BJ (cell line): ENCODE measurements at regions not wholly inside any gene's neighbourhood (a gene's known extent, or its start where the extent isn't known, plus 50 kb on each side); places are given as distances from the start of the nearest gene placed in this dataset.

ENCODE experiments used
- CTCF ChIA-PET: fragments of 350-600 bp; formaldehyde crosslinking; extraction: SDS; loops from one replicate; lab custom pipeline; 2021; ENCODE audit warnings: antibody characterized with exemption, inconsistent platforms; lab: Yijun Ruan, JAX
- POLR2A ChIA-PET: fragments of 300-600 bp; sonication (Branson Sonifier 250); formaldehyde crosslinking; extraction: SDS; loops from one replicate; lab custom pipeline; 2021; ENCODE audit warnings: antibody characterized with exemption; lab: Charles Lee
- DNase-seq: peaks from one replicate; pipeline ENCODE4 v3.0.0-alpha.2; 2011; ENCODE audit warnings: low read depth
- H3K27me3 ChIP-seq: 2 replicates; pipeline ENCODE4 v1.6.0; 2011; ENCODE audit warnings: low read length; ENCODE audit not compliant: control insufficient read depth, insufficient read depth
- H3K36me3 ChIP-seq: 2 replicates; pipeline ENCODE4 v1.5.1; 2011; ENCODE audit warnings: low read length; ENCODE audit not compliant: control insufficient read depth, insufficient read depth
- H3K4me3 ChIP-seq: 2 replicates; pipeline ENCODE4 v1.5.1; 2011; ENCODE audit warnings: low read depth, mild to moderate bottlenecking, control low read depth, low read length
- TF ChIP-seq, protein P1 (sequence below): IDR thresholded peaks from 2 replicates; pipeline ENCODE4 v1.5.1; 2011; ENCODE audit warnings: low read depth, mild to moderate bottlenecking, control low read depth, inconsistent platforms, low read length, moderate library complexity; ENCODE audit not compliant: insufficient read depth

DNA sequence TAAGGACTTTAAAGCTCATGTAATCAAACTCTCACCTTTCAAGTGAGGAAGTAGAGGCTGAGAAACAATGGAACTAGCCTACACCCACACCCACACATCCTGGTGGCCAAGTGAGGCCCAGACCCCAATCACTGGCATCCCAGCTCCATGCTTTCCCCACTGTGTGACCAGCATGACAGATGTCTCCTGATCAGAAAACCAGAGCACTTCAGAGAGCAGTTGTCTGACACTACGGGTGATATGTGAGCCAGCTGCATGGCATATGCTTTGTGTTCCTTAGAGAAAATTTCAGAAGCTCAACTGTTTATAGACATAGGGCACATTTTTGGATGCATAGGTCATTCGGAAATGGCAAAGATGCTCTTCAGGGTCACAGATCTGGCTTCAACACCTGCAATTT, 315.2 kb downstream of the NDFIP2 start:
- no peak for DNase-seq
- Histone ChIP-seq H3K4me3 (no peak overlapping the region), H3K36me3 (no peaks in the 10 kb centered on the region), H3K27me3 (no peaks in the 10 kb centered on the region)
- POLR2A ChIA-PET: no interaction called here
- TF ChIP-seq, protein P1, sequence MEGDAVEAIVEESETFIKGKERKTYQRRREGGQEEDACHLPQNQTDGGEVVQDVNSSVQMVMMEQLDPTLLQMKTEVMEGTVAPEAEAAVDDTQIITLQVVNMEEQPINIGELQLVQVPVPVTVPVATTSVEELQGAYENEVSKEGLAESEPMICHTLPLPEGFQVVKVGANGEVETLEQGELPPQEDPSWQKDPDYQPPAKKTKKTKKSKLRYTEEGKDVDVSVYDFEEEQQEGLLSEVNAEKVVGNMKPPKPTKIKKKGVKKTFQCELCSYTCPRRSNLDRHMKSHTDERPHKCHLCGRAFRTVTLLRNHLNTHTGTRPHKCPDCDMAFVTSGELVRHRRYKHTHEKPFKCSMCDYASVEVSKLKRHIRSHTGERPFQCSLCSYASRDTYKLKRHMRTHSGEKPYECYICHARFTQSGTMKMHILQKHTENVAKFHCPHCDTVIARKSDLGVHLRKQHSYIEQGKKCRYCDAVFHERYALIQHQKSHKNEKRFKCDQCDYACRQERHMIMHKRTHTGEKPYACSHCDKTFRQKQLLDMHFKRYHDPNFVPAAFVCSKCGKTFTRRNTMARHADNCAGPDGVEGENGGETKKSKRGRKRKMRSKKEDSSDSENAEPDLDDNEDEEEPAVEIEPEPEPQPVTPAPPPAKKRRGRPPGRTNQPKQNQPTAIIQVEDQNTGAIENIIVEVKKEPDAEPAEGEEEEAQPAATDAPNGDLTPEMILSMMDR: no peak
- CTCF ChIA-PET: interaction anchor here (1.1 kb wide), 1 partner anchor 15 kb away, joined by 3 read pairs; no protein-coding TSS in a partner anchor

DNA sequence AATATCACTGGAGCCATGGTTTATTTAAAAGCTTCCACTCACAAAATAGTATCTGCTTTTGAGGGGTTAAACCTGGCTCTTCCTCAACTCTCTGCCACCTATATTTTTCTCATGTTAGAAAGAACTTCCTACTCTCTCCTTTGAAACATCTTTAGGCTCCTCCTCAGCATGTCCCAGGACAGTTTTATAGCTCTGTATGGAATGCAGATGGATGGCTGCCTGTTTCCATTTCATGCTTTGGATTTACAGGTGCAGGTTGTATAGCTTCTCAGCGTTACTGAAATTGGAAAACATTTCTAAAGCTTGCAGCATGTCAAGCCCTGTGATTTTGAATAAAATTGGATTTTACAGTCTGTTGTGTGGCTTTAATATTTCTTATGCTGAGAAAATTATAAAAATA, 314.0 kb downstream of the NDFIP2 start:
- TF ChIP-seq, protein P1: no peak
- ChIA-PET POLR2A (no interaction called here), CTCF (interaction anchor here (0.7 kb wide), 1 partner anchor 19 kb away, joined by 3 read pairs; no protein-coding TSS in a partner anchor)
- Histone ChIP-seq H3K27me3 (no peaks in the 10 kb centered on the region), H3K36me3 (no peaks in the 10 kb centered on the region), H3K4me3 (no peak overlapping the region)
- no peak for DNase-seq

DNA sequence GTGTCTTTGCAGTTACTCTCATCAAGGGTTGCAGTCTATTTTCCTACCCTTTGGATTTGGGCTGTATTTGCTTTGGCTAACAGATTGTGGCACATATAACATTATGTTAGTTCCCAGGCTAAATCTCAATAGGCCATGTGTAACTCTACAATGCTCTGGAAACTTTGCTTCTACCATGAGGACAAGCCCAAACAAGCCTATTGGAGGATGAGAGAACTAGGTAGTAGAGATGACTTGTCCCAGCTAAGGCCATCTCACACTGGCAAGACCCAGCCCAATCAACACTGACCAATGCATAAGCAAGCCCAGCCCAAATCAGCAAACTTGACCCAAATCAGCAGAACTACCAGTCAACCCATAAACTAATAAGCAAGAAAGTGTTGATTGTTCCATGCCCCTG, 311.8 kb downstream of the NDFIP2 start:
- ChIA-PET POLR2A (no interaction called here), CTCF (interaction anchor here (0.5 kb wide), 1 partner anchor 547 kb away, joined by 3 read pairs; no protein-coding TSS in a partner anchor)
- H3K36me3 ChIP-seq: no peaks in the 10 kb centered on the region
- no peak for DNase-seq
- H3K4me3 ChIP-seq: no peak overlapping the region
- TF ChIP-seq, protein P1: no peak
- H3K27me3 ChIP-seq: no peaks in the 10 kb centered on the region

GRCh38 chr13:79791471-79792042, 310.6 kb downstream of the NDFIP2 start:
- CTCF ChIA-PET: no interaction called here
- POLR2A ChIA-PET: no interaction called here
- Histone ChIP-seq H3K4me3 (no peak overlapping the region), H3K36me3 (no peaks in the 10 kb centered on the region), H3K27me3 (no peaks in the 10 kb centered on the region)
- DNase-seq: no peak
- TF ChIP-seq, protein P1: no peak

GRCh38 chr13:79786176-79786575, 305.2 kb downstream of the NDFIP2 start:
- no peaks in the 10 kb centered on the region for H3K36me3 ChIP-seq
- POLR2A ChIA-PET: no interaction called here
- no peak for DNase-seq

More at GRCh38 chr13:79786176-79786575, 305.2 kb downstream of the NDFIP2 start:
- CTCF ChIA-PET: no interaction called here
- TF ChIP-seq, protein P1: no peak
- Histone ChIP-seq H3K4me3 (no peak overlapping the region), H3K27me3 (no peaks in the 10 kb centered on the region)
